Activated CD4-positive, alpha-beta T cell treated with anti-CD3 and anti-CD28 coated beads, Interleukin-2, amount 50 U/mL, for 4 hours (primary cell): ENCODE measurements at regions not wholly inside any gene's neighbourhood (a gene's known extent, or its start where the extent isn't known, plus 50 kb on each side); places are given as distances from the start of the nearest gene placed in this dataset.

Experiments
- DNase-seq, 2 experiments: peaks; one replicate each; pipeline ENCODE4 v3.0.0-alpha.2; 2020

DNA sequence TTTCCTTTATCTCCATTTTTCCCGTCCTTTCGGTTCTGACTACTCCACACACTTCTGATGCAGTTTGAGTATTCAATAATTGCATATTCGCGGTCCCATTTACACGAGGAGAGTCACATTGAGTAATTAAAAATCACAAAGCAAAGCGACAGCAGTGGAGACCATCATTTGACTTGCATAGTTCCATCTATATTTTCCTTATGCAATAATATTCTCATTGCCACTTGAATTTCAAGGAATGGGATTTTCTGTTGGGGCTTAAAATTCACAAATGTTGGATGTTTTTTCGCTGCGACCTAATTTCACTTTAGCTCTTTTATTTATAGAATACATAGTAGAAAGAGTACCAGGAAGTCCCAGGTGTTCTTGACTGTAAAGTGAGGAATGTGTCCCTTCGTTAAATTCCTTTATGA is 186.8 kb downstream of the ZEB2 start:
- no peak for DNase-seq

DNA sequence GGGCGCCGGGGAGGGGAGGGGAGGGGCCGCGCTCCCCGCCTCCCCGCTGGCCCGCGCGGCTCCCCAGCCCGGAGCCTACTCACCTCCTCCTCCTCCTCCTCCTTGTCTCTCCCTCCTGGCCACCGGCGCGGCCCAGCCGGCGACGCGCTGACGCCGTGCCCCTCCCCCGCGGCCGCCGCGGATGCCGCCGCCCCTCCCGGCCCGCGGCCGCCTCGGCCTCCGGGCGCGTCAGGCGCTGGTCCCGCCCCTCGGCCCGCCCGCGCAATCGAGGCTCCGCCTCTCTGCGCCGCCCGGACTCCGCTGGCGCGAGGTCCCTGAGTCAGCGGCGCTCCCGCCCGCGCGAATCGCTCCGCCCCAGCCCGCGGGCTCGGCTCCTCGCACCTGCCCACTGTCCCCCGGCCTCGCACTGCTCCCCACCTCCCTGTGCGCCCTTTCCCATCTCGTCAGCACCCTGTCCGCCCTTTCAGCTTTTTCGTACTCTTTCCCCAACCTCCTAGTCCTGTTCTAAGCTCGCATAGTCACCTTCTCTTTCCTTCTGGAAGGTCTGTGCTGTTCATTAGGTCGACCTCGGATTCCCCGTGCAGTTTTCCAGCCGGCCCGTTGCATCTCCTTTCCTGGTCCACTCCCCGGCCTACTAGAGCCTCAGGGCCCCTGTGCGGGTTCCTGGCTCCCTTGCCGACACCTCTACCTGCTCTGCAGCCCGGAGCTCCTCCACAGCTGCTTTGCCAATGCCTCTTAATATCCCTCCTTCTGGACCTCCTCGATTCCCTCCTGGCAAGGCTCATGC is 187.4 kb downstream of the ZEB2 start:
- DNase-seq: peak; percentile 77 to 82

DNA sequence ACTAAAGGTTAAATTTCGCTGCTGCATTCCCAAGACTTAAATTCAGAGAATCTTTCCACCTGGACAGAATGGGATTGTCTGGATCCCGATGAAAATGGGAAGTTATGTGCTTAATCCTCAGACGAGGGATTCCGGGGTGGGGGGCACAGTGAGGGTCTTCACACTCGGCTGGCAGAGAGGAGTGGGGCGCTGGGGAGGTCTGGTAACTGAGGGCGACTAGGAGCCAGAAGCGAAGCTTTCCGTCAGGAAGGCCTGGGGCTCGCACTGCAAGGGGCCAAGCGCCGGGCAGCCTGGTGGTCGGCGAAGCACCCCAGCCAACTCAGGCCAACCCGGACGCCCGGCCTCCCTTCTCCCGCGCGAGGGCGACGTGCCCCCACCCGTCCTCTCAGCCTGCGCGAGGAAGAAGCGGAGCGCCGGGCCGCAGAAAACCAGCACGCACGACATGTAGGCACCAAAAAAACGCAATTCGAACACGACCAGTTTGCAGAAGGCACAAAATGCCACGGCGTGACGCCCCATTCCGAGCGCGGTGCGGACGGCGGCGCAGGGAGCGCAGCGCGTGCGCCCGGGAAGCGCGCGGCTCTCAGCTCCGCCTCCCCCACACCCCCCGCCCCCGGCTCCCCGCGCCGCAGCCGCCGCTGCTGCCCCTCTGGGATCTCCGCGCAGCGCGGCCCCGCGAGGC is 188.1 kb downstream of the ZEB2 start:
- DNase-seq: no peak

DNA sequence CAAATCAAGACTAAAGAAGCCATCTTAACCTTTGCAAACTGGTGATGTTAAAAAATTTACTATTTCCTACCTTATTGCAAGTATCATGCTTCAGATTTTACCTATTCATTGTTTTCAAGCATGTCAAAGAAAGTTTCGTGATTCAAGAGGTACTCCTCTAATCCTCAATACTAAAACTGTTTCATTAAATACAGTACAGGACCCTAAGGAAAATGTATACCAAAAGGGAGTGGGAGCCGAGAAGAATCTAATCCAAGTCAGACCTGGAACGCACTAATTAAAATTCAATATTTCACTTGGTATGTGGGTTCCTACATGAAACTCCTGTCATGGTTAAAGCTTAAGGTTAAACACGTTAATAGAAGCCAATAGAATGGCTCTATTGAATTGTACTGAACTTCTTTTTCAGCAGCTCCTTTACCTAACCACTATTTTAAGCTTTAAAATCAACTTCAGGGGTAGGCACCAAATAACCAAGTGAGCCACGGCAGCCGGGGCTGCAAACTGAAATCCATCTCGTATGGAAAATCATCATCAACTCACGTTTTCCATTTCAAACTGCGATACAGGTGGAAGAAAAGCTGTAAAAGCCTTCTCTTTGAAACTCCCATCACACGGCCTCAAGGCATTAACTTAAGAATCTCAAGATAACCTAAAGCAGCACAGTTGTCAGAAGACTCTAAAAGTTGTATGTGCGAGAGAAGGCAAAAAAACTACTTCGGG is 188.8 kb downstream of the ZEB2 start:
- DNase-seq: peak in 1 of 2 experiments; percentile 36

DNA sequence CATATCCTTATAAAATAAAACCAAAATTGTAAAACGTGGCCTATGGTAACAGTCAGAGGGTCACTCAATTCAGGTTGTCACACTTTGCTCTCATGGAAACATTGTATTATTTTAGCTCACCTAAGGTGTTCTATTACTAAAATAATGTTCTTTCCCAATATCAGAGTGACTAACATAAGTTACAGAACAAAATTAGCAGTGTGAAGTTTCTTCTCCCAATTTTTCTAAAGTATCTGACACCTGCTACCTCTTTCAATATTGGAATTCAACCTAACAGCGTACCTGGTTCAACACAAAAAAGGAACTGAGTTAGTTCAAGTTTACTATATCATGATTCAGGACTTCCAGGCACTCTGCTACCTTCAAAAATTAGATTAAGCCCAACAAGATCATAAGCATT is 190.4 kb downstream of the ZEB2 start:
- no peak for DNase-seq

DNA sequence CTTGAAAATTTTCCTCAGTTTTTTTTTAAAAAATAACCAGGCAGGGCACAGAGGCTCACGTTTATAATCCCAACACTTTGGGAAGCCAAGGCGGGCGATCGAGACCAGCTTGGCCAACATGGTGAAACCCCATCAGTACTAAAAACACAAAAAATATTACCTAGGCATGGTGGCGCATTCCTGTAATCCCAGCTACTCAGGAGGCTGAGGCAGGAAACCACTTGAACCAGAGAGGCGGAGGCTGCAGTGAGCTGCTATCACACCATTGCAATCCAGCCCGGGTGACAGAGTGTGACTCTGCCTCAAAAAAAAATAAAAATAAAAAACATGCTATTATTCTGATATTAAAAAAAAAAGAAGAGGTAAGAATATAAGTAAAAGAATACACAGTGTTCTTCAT is 191.0 kb downstream of the ZEB2 start:
- DNase-seq: no peak

DNA sequence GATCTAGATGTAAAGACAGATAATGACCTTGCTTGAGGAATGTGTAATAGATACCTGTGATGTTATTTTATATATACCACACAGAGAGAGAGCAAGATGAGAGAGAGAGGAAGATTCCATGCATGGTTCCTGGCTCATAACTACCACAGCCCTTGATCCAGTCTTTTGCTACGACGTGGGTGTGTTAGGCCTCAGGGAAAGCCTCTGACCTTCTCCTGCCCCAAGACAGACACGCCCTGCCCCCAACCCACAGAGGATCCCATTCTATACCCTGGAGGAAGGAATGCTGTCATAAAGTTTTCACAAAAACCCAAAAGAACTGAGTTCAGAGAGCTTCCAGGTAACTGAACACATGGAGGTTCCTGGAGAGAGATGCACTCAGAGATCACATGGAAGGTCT is 193.1 kb downstream of the ZEB2 start:
- no peak for DNase-seq

DNA sequence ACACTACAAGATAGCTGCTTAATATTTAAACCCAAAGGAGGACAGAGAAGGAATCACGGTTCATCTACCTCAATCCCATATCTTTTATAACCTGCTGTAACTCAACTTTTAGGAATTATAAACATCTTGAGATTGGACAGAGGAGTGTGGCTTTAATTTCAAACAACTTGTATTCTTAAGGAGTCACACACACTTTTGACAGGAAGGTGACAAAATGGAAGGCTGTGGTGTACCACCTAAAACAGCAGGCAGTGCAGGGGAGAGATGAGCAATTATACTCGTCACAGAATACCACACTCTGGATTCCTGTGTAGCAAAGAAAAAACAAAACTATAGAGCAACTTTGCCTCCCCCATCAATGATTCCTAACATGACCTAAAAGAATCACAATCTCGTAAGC is 194.8 kb downstream of the ZEB2 start:
- peak in 1 of 2 experiments; percentile 11 for DNase-seq

DNA sequence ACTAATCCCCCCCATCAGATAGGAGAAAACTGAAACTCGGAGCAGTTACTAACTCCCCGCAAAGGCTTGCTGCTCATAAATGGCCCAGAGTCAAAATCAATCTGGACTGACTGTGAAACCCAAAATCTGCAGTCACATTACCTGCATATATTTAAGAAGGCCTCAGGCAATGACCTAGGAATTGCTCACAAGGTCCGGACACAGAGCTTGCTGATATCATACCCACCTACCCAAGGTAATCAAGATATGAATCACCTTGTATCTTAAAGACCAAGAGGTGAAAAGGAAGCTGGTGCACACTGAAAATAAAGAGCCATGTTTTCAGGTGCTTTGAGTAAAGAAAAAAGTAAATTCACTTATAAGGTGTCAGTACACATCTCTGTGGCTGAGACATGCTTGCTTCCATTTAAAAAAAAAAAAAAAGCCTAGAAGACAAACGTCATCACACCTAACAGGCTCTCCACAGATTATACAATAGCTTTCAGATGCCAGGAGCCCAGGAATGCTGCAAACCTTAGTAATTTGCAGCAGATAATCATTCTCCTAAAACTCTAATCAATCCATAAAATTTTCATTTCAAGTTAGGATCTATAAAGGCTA is 195.4 kb downstream of the ZEB2 start:
- DNase-seq: no peak

DNA sequence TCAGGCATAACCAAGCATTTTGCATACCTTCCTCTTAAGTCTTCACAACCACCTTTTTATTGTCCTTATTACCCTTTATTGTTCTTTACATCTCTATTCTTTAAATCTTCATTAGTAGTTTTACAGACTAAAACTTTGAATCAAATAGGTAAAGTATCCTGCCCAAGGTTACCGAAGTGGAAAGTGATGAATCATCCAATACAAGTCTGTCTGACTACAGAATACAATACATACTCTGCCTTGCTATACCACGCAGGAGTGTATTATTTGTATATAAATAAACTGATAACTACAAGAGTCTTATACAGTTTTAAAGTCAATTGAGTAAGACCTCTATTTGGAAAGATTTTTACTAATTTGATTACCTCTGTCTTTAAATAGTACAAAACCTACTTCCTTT is 196.0 kb downstream of the ZEB2 start:
- DNase-seq: no peak

DNA sequence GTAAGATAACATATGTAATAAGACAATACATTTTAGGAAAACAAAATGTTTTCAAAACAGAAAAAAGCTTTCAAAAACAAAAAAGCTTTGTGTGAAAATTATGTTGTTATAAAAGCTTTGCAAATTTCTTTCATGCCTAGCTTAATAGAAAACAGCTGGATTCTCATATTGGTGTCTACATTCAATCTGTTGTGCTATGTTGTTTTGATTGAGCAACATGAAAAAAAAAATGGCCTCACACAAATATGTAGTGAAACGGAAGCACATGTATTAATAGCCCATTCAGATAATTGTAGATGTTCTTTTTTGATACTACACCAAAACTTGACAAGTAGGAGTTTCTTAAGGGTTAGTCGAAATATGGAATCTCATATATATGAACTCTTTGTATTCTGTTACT is 197.5 kb downstream of the ZEB2 start:
- DNase-seq: no peak

DNA sequence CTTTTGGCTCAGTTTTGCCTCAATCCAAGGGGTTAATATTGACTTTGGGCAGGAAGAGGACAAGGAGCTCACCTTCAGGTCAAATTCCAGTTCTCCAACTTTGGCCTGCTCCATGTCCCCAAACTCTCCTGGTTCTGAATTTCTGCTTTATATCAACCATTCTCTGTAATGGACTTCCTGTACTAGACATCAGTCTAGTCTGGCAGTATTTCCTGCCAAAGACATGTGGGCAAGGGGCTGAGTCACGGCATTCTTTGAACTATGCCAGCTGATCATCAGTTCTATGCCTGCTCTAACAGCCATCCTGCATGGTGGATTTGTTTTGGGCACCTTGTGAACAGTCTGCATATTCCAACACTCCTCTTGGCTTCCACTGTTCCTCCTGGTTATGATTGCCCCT is 199.4 kb downstream of the ZEB2 start:
- DNase-seq: peak; percentile 61 to 63

DNA sequence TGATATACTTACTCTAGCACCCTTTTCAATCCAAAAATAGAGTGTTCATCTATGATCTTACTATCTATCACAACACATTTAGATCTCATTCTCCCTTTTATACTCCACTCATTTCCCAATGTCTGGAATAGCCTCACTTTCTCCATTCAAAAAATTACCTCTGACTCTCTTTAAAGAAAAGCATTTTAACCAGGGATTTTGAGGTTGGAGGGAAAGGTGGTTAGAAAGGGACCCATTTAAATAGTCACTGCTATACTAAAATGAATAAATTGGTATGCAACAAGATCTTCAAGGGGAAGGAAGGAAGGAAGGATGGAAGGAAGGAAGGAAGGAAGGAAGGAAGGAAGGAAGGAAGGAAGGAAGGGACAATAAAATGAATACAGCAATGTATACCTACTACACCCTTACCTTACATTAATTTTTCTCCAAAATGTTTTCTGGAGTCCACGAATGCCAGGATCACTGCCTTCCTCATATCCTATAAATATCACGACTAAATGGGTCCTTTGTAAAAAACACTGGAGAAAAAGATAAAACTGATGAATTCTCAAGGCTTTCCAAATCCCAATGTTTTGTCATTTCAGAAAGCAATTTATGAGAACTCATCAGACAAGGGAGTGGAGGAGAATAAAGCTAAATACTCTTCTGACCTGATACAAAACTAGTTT is 202.7 kb downstream of the ZEB2 start:
- no peak for DNase-seq

DNA sequence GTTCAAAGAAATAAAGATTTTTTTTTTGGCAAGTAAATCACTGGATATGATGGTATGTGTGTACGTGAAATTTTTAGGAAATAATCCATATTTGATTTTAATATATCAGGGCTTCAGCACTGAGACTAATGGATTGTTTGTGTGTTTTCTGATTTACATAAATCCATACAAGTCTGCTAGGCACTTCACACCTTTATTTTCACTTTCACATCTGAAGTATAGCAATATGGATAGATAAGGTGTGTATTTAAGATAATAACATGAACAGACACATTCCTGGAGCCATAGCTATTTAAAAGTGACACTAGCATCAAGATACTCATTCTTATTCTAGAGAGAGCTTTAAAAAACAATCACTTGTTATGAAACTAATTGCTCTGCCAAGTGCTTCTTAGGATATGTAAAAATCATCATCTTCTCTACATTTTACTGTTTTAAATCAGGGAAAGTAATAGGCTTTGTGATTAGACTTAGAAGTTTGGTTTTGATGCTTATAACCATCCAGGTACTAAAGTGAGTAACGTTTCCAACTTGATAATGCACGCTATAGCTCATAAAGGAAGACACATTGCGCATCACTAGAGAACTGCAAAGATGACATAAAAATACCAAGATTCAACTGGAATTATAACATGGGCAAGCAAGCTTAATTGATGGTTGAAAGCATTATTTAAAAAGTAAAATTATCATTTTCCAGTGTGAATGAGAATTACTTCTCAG is 208.9 kb downstream of the ZEB2 start:
- DNase-seq: no peak

DNA sequence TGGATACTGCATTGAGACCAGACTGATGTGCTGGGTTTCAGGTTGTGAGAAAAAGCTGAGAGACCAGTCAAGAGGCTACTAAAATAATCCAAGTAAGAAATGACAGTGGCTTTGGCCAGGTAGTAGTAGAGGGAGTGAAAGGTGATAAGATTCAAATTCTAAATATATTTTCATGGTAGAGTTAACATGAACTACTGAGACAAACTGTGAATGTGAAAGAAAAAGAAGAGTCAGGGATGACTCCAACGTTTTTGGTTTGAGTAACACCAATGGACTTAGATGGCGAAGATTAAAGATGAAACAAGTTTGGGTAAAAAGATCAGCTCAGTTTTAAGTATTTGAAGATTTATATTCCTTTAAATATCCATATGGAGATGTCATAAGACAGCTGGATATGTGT is 209.4 kb downstream of the ZEB2 start:
- no peak for DNase-seq

DNA sequence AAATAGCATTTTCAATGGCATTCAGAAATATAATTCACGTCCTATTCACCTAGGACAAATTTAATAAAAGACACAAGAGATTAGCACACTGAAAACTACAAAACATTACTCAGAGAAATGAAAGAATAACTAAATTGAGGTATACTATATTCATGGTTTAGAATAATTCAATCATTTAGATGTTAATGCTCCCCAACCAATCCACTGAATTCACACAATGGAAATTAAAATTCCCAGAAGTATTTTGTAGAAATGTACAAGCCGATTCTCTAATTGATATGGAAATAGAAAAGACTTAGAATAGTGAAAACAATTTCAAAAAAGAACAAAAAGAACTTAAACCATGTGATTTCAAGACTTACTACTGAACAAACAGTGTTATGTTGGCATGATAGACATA is 212.2 kb downstream of the ZEB2 start:
- no peak for DNase-seq

DNA sequence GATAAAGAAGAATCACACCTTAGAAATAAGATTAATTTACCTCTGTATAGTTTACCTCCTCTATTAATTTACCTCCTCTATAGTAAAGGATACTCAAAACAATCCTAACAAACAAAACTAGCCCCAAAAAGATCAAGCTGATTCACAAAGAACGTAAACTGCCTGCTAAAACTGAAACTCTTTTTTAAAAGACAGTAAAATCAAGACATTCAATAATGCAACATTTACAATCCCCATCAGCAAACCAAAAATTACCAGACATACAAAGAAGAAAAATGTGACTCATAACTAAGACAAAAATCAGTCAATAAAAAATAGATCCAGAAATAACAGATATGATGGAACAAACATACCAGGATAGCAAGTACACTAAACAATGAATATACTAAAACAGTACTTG is 215.7 kb downstream of the ZEB2 start:
- DNase-seq: no peak

DNA sequence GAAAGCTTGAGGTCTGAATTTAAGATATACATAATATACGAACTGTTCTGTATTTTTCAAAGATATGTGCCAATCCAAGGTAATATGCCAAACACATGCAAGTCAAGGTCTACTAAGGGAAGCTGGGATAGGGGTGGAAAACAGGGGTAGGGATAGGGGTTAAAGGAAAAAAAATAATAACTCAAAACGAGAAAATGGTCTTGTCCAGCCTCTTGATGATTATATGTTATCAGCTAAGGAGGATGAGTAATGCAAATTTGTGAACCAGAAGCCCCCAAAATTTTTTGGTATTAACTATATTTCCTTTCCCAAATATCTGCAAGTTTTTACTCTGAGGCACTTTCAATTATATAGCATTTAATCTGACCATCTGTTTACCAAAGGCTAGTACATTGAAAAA is 219.3 kb downstream of the ZEB2 start:
- no peak for DNase-seq

DNA sequence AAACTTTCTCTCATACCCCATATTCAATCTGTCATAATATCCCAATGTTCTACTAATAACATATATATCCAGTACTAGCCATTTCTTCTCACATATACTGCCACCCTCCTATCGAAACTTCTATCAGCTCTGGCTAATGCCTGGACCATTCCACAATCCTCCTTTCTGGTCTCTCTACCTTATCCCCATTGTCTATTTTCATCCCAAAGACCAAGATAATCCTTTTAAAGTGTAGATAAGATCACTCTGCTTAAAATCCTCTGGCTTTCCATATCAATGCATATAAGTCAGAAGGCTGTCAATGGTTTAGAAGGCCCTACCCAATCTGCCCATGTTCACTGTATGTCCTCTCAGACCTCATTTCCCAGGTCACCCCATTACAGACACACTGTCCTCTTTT is 229.6 kb downstream of the ZEB2 start:
- no peak for DNase-seq

DNA sequence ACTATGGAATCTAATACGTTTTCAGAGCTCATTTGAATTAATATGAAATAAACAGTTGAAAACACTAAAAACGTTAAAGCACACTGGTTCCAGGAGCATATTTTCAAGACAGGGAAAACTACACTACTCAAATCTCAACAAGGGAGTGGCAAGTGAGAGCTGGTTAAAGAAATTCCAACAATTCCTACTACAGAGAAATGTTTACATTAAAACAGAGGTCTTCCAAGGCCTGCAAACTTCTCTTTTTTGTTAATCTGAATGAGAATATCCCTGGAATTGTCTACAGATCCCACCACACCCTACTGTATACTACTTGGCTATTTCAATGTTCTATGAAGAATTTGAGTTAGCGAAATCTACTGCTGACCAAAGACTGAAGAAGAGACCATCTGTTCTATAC is 231.5 kb downstream of the ZEB2 start:
- no peak for DNase-seq

DNA sequence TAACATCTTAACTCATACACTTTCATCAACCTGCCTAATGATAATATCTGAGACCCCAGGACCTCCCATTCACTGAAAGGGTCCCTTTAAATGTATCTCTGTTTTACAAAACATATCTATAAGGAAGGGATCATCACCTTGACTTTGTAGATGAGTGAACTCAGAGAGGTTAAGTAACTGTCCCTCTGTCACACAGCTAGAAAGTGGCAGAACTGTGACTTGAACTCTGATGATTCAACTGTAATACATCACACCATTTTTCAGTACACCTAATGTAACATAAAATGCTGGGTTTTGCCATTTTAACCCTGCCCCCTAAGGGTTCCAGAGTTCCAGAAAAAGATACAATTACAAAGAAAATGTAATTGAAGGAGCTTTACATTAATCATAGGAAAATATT is 234.6 kb downstream of the ZEB2 start:
- no peak for DNase-seq

DNA sequence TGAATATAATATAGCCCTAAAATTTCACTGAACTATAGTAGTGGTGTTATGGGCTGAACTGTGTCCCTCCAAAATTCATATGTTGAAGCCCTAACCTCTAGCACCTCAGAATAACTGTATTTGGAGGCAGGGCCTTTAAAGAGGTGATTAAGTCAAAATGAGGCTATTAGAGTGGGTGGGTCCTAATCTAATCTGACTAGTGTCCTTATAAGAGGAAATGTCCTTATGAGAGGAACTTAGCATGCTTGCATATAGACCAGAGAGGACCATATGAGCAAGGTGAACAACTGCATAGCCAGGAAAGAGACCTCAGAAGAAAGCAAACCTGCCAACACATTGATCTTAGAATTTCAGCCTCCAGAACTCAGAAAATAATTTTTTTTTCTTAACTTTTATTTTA is 238.4 kb downstream of the ZEB2 start:
- no peak for DNase-seq
